ENCODE measurements at regions not wholly inside any gene's neighbourhood (a gene's known extent, or its start where the extent isn't known, plus 50 kb on each side); places are given as distances from the start of the nearest gene placed in this dataset.

- no peaks in the 10 kb centered on the region for H3K79me2 ChIP-seq (ENCODE audit: insufficient read depth, low read depth)
- H2AFZ ChIP-seq (ENCODE audit: low read depth), result no peak overlapping the region
- H3K27me3 ChIP-seq (ENCODE audit: insufficient read depth, low read depth), result no peaks in the 10 kb centered on the region
- H3K9ac ChIP-seq, result no peak overlapping the region
- no peak overlapping the region for H3K4me3 ChIP-seq (IDR thresholded peaks at IDR 0.05; ENCODE audit: insufficient read depth, low read depth, low read length)
- no peaks in the 10 kb centered on the region for H3K36me3 ChIP-seq (ENCODE audit: insufficient read depth)
- H3K4me1 ChIP-seq (ENCODE audit: low read depth, poor library complexity, severe bottlenecking), result no peaks in the 10 kb centered on the region
- no peak overlapping the region for H3K4me2 ChIP-seq
- no peak overlapping the region for H3K27ac ChIP-seq
- no peaks in the 10 kb centered on the region for H4K20me1 ChIP-seq (ENCODE audit: insufficient read depth)
- TF ChIP-seq, protein P1, sequence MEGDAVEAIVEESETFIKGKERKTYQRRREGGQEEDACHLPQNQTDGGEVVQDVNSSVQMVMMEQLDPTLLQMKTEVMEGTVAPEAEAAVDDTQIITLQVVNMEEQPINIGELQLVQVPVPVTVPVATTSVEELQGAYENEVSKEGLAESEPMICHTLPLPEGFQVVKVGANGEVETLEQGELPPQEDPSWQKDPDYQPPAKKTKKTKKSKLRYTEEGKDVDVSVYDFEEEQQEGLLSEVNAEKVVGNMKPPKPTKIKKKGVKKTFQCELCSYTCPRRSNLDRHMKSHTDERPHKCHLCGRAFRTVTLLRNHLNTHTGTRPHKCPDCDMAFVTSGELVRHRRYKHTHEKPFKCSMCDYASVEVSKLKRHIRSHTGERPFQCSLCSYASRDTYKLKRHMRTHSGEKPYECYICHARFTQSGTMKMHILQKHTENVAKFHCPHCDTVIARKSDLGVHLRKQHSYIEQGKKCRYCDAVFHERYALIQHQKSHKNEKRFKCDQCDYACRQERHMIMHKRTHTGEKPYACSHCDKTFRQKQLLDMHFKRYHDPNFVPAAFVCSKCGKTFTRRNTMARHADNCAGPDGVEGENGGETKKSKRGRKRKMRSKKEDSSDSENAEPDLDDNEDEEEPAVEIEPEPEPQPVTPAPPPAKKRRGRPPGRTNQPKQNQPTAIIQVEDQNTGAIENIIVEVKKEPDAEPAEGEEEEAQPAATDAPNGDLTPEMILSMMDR (conservative IDR thresholded peaks at IDR 0.05; ENCODE audit: low read depth, low read length), result no peak
Measured at GRCh38 chr13:103866048-103866447, 799.8 kb upstream of the SLC10A2 start.

GRCh38 chr13:103862525-103862924, 796.3 kb upstream of the SLC10A2 start:
- TF ChIP-seq, protein P1 (conservative IDR thresholded peaks at IDR 0.05; ENCODE audit: low read depth, low read length), result no peak
- H3K9ac ChIP-seq, result no peak overlapping the region
- no peaks in the 10 kb centered on the region for H3K36me3 ChIP-seq (ENCODE audit: insufficient read depth)
- no peaks in the 10 kb centered on the region for H3K79me2 ChIP-seq (ENCODE audit: insufficient read depth, low read depth)
- H3K4me3 ChIP-seq (IDR thresholded peaks at IDR 0.05; ENCODE audit: insufficient read depth, low read depth, low read length), result no peak overlapping the region
- no peak overlapping the region for H2AFZ ChIP-seq (ENCODE audit: low read depth)
- no peak overlapping the region for H3K27ac ChIP-seq
- H3K4me1 ChIP-seq (ENCODE audit: low read depth, poor library complexity, severe bottlenecking), result no peaks in the 10 kb centered on the region
- no peak overlapping the region for H3K4me2 ChIP-seq
- no peaks in the 10 kb centered on the region for H3K27me3 ChIP-seq (ENCODE audit: insufficient read depth, low read depth)
- H4K20me1 ChIP-seq (ENCODE audit: insufficient read depth), result no peaks in the 10 kb centered on the region

DNA sequence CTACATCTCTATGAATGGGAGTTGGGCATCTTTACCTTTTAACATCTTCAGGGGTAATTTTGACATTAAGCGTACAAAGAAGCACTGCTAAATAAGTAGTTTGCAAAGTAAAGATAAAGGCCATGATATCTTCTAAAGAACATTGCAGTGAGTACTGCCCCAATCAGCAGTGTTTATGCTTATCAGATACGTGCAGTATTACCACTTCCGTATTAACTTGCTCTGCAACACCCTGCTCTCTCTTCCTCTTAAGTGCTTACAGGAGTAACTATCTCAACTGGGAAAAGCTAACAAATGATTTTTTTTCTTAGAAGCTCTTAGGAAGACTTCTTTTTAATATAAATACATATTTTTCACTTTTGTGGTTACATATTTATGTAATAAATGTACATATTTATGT, 793.7 kb upstream of the SLC10A2 start:
- TF ChIP-seq, protein P1 (conservative IDR thresholded peaks at IDR 0.05; ENCODE audit: low read depth, low read length), result no peak
- Histone ChIP-seq H3K9ac (no peak overlapping the region), H3K4me3 (IDR thresholded peaks at IDR 0.05; ENCODE audit: insufficient read depth, low read depth, low read length) (no peak overlapping the region), H3K79me2 (ENCODE audit: insufficient read depth, low read depth) (no peaks in the 10 kb centered on the region), H3K36me3 (ENCODE audit: insufficient read depth) (no peaks in the 10 kb centered on the region), H3K27me3 (ENCODE audit: insufficient read depth, low read depth) (no peaks in the 10 kb centered on the region), H2AFZ (ENCODE audit: low read depth) (no peak overlapping the region), H3K27ac (no peak overlapping the region), H3K4me2 (no peak overlapping the region), H3K4me1 (ENCODE audit: low read depth, poor library complexity, severe bottlenecking) (no peaks in the 10 kb centered on the region), H4K20me1 (ENCODE audit: insufficient read depth) (no peaks in the 10 kb centered on the region)

DNA sequence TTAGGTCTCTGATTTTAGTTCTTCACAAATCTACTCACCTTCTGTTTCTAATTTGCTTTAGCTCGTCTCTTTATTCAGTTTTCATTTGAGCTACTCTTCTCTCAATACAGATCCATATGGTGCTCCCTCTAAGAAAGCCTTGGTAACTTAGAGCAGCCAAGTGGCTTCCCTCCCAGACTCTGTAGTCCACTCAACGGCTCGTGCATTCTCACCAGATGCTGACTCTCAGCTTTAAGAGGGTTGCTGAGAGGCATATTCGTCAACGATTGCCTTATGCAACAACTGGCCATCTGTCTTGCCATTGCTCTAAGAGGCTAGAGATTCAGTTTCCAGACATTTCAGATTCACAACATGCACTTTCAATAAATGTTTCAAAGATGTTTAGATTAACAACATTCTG, 785.8 kb upstream of the SLC10A2 start:
- no peak overlapping the region for H3K27ac ChIP-seq
- H3K9ac ChIP-seq, result no peak overlapping the region
- H2AFZ ChIP-seq (ENCODE audit: low read depth), result no peak overlapping the region
- no peaks in the 10 kb centered on the region for H3K27me3 ChIP-seq (ENCODE audit: insufficient read depth, low read depth)
- H3K4me3 ChIP-seq (IDR thresholded peaks at IDR 0.05; ENCODE audit: insufficient read depth, low read depth, low read length), result no peak overlapping the region
- no peaks in the 10 kb centered on the region for H3K79me2 ChIP-seq (ENCODE audit: insufficient read depth, low read depth)
- H3K4me2 ChIP-seq, result no peak overlapping the region
- H4K20me1 ChIP-seq (ENCODE audit: insufficient read depth), result no peaks in the 10 kb centered on the region
- H3K4me1 ChIP-seq (ENCODE audit: low read depth, poor library complexity, severe bottlenecking), result no peaks in the 10 kb centered on the region
- H3K36me3 ChIP-seq (ENCODE audit: insufficient read depth), result no peaks in the 10 kb centered on the region
- TF ChIP-seq, protein P1 (conservative IDR thresholded peaks at IDR 0.05; ENCODE audit: low read depth, low read length), result no peak

All from KMS-11 (cell line).